H9 (cell line): ENCODE measurements at regions not wholly inside any gene's neighbourhood (a gene's known extent, or its start where the extent isn't known, plus 50 kb on each side); places are given as distances from the start of the nearest gene placed in this dataset.

Source experiments
- DNase-seq: peaks from one replicate; pipeline ENCODE4 v3.0.0-alpha.2; 2017
- H2AFZ ChIP-seq: one replicate; pipeline ENCODE4 v1.6.1; 2013; ENCODE audit warnings: mild to moderate bottlenecking, low read length, control low read depth, moderate library complexity
- H2AK5ac ChIP-seq: 2 replicates; pipeline ENCODE4 v1.6.1; 2013; ENCODE audit warnings: low read length, control low read depth, mixed read lengths; ENCODE audit not compliant: insufficient read length
- H2BK120ac ChIP-seq: one replicate; pipeline ENCODE4 v1.6.1; 2013; ENCODE audit warnings: low read depth, mild to moderate bottlenecking, low read length, control low read depth, inconsistent platforms; ENCODE audit not compliant: poor library complexity, severe bottlenecking
- H2BK12ac ChIP-seq: 2 replicates; pipeline ENCODE4 v1.6.1; 2013; ENCODE audit warnings: low read length, control low read depth, mixed read lengths, low read depth; ENCODE audit not compliant: insufficient read length
- H2BK15ac ChIP-seq: 2 replicates; pipeline ENCODE4 v1.6.1; 2013; ENCODE audit warnings: low read depth, low read length, control low read depth
- H2BK20ac ChIP-seq: one replicate; pipeline ENCODE4 v1.6.1; 2013; ENCODE audit warnings: low read depth, mild to moderate bottlenecking, low read length, control low read depth, inconsistent platforms; ENCODE audit not compliant: poor library complexity, severe bottlenecking
- H2BK5ac ChIP-seq: 2 replicates; pipeline ENCODE4 v1.6.1; 2013; ENCODE audit warnings: low read length, control low read depth, mixed read lengths; ENCODE audit not compliant: insufficient read length
- H3K14ac ChIP-seq: 2 replicates; pipeline ENCODE4 v1.6.1; 2013; ENCODE audit warnings: low read length, control low read depth; ENCODE audit not compliant: insufficient read depth
- H3K18ac ChIP-seq: 2 replicates; pipeline ENCODE4 v1.6.1; 2013; ENCODE audit warnings: low read depth, mild to moderate bottlenecking, mixed read lengths, low read length, control low read depth; ENCODE audit not compliant: insufficient read length
- H3K23ac ChIP-seq: 2 replicates; pipeline ENCODE4 v1.6.1; 2013; ENCODE audit warnings: low read length, control low read depth, mixed read lengths, low read depth; ENCODE audit not compliant: insufficient read length
- H3K23me2 ChIP-seq: 2 replicates; pipeline ENCODE4 v1.6.1; 2013; ENCODE audit warnings: low read depth, mild to moderate bottlenecking, mixed read lengths, low read length, control low read depth; ENCODE audit not compliant: insufficient read length, poor library complexity, severe bottlenecking
- H3K27ac ChIP-seq: 2 replicates; pipeline ENCODE4 v1.5.1; 2013; ENCODE audit warnings: low read length, control low read depth, mixed read lengths, low read depth; ENCODE audit not compliant: insufficient read length
- H3K27me3 ChIP-seq: 2 replicates; pipeline ENCODE4 v1.6.1; 2013; ENCODE audit warnings: low read length, control low read depth, inconsistent platforms; ENCODE audit not compliant: insufficient read depth
- H3K4ac ChIP-seq: 2 replicates; pipeline ENCODE4 v1.6.1; 2013; ENCODE audit warnings: low read depth, mild to moderate bottlenecking, control low read depth, inconsistent platforms, low read length, moderate library complexity
- H3K4me1 ChIP-seq: 2 replicates; pipeline ENCODE4 v1.6.1; 2013; ENCODE audit warnings: low read length, control low read depth, inconsistent platforms; ENCODE audit not compliant: insufficient read depth
- H3K4me2 ChIP-seq: 2 replicates; pipeline ENCODE4 v1.6.1; 2013; ENCODE audit warnings: low read length, control low read depth, mixed read lengths; ENCODE audit not compliant: insufficient read length, insufficient read depth
- H3K56ac ChIP-seq: 2 replicates; pipeline ENCODE4 v1.6.1; 2013; ENCODE audit warnings: low read depth, mild to moderate bottlenecking, mixed read lengths, low read length, control low read depth; ENCODE audit not compliant: insufficient read length
- H3K79me1 ChIP-seq: 2 replicates; pipeline ENCODE4 v1.6.1; 2013; ENCODE audit warnings: low read depth, mild to moderate bottlenecking, moderate library complexity, low read length, control low read depth, inconsistent platforms; ENCODE audit not compliant: insufficient read depth, poor library complexity, severe bottlenecking
- H3K79me2 ChIP-seq: 2 replicates; pipeline ENCODE4 v1.6.1; 2013; ENCODE audit warnings: low read length, control low read depth, inconsistent platforms; ENCODE audit not compliant: insufficient read depth
- H3K9ac ChIP-seq: 2 replicates; pipeline ENCODE4 v1.6.1; 2013; ENCODE audit warnings: low read length, control low read depth, mixed read lengths; ENCODE audit not compliant: insufficient read length; ENCODE audit errors: extremely low read depth
- H3K9me3 ChIP-seq: one replicate; pipeline ENCODE4 v1.6.1; 2013; ENCODE audit warnings: low read depth, low read length, inconsistent platforms; ENCODE audit not compliant: control insufficient read depth
- H3T11ph ChIP-seq: one replicate; pipeline ENCODE4 v1.6.1; 2013; ENCODE audit warnings: mild to moderate bottlenecking, low read length, control low read depth, inconsistent platforms
- H4K20me1 ChIP-seq: one replicate; pipeline ENCODE4 v1.6.1; 2013; ENCODE audit not compliant: control insufficient read depth, insufficient read length, insufficient read depth
- H4K5ac ChIP-seq: 2 replicates; pipeline ENCODE4 v1.6.1; 2013; ENCODE audit warnings: low read depth, mild to moderate bottlenecking, mixed read lengths, low read length, control low read depth; ENCODE audit not compliant: insufficient read length
- H4K8ac ChIP-seq: replicated peaks from 2 replicates; pipeline ENCODE4 v1.6.1; 2013; ENCODE audit warnings: low read length, control low read depth, mixed read lengths, low read depth; ENCODE audit not compliant: insufficient read length
- H4K91ac ChIP-seq: 2 replicates; pipeline ENCODE4 v1.6.1; 2013; ENCODE audit warnings: low read depth, mild to moderate bottlenecking, moderate library complexity, mixed read lengths, low read length, control low read depth; ENCODE audit not compliant: insufficient read length
- H3K27ac Mint-ChIP-seq, 3 experiments: 2 replicates in 2 of 3; 3 replicates in 1 of 3; pipeline ENCODE4 v1.8.0; 2020 to 2021; ENCODE audit warnings: mixed read lengths in 3 of 3, mild to moderate bottlenecking in 1 of 3, moderate library complexity in 1 of 3
- H3K27me3 Mint-ChIP-seq: 2 replicates; pipeline ENCODE4 v1.8.0; 2021; ENCODE audit warnings: low read depth, mild to moderate bottlenecking, moderate library complexity, mixed read lengths
- H3K36me3 Mint-ChIP-seq, 3 experiments: 2 replicates in 2 of 3; 3 replicates in 1 of 3; pipeline ENCODE4 v1.8.0; 2020 to 2021; ENCODE audit warnings: low read depth in 3 of 3, mixed read lengths in 3 of 3; ENCODE audit not compliant: insufficient read depth in 1 of 3
- H3K4me1 Mint-ChIP-seq, 2 experiments: 2 replicates each; pipeline ENCODE4 v1.8.0; 2020; ENCODE audit warnings: mixed read lengths in 2 of 2
- H3K4me3 Mint-ChIP-seq, 2 experiments: 2 replicates in 1 of 2; 3 replicates in 1 of 2; pipeline ENCODE4 v1.8.0; 2020 to 2021; ENCODE audit warnings: mild to moderate bottlenecking in 2 of 2, mixed read lengths in 2 of 2, moderate library complexity in 1 of 2
- H3K9me3 Mint-ChIP-seq, 2 experiments: 2 replicates in 1 of 2; 3 replicates in 1 of 2; pipeline ENCODE4 v1.8.0; 2020; ENCODE audit warnings: mild to moderate bottlenecking in 2 of 2, mixed read lengths in 2 of 2, moderate library complexity in 1 of 2
- WGBS: extraction: QIAGEN DNeasy Blood & Tissue Kit; methylation state at CpG from one replicate; pipeline ENCODE4 v1.1.7; 2013; ENCODE audit warnings: missing lambda C conversion rate, low lambda C conversion rate, mixed read lengths; ENCODE audit not compliant: insufficient read length; ENCODE audit errors: extremely low coverage; 5-methylcytosine and 5-hydroxymethylcytosine counted together
- TF ChIP-seq, protein P1 (sequence below): fragments of 200-600 bp; sonication (generic); conservative IDR thresholded peaks from 3 replicates; pipeline ENCODE4 v1.8.0; 2021; ENCODE audit warnings: antibody characterized with exemption, mild to moderate bottlenecking

- DNase-seq, result no peak
- H3K9me3 ChIP-seq, result no peaks in the 10 kb centered on the region
- H3K9me3 Mint-ChIP-seq, result peaks cover 0 to 3% of the 10 kb centered on the region in 2 experiments; a peak in 1 of 5 replicates
- H2BK12ac ChIP-seq, result no peak overlapping the region
- no peaks in the 10 kb centered on the region for H3K79me1 ChIP-seq
- H2BK15ac ChIP-seq, result no peak overlapping the region
- no peaks in the 10 kb centered on the region for H3K27me3 ChIP-seq
- no peak overlapping the region for H3T11ph ChIP-seq
- no peaks in the 10 kb centered on the region for H3K36me3 Mint-ChIP-seq
- H3K4me1 ChIP-seq, result no peaks in the 10 kb centered on the region
- H3K14ac ChIP-seq, result no peak overlapping the region
- H3K27ac Mint-ChIP-seq, result no peak overlapping the region
- no peak overlapping the region for H2BK20ac ChIP-seq
- no peak overlapping the region for H3K23ac ChIP-seq
- H3K4me3 Mint-ChIP-seq, result no peak overlapping the region
- H4K5ac ChIP-seq, result no peak overlapping the region
- H3K27ac ChIP-seq, result no peak overlapping the region
- no peak overlapping the region for H4K8ac ChIP-seq
- no peak overlapping the region for H2BK5ac ChIP-seq
- no peak overlapping the region for H2AK5ac ChIP-seq
- WGBS, result no CpG with 5 or more reads among the region's 4 CpGs
- no peaks in the 10 kb centered on the region for H3K4me1 Mint-ChIP-seq
- H3K23me2 ChIP-seq, result no peaks in the 10 kb centered on the region
- no peaks in the 10 kb centered on the region for H4K20me1 ChIP-seq
- H3K18ac ChIP-seq, result no peak overlapping the region
- no peak overlapping the region for H3K9ac ChIP-seq
- H3K4ac ChIP-seq, result no peak overlapping the region
- no peak overlapping the region for H2AFZ ChIP-seq
- H3K27me3 Mint-ChIP-seq, result no peaks in the 10 kb centered on the region
- no peak overlapping the region for H3K56ac ChIP-seq
- H4K91ac ChIP-seq, result no peak overlapping the region
- no peak overlapping the region for H2BK120ac ChIP-seq
- TF ChIP-seq, protein P1, sequence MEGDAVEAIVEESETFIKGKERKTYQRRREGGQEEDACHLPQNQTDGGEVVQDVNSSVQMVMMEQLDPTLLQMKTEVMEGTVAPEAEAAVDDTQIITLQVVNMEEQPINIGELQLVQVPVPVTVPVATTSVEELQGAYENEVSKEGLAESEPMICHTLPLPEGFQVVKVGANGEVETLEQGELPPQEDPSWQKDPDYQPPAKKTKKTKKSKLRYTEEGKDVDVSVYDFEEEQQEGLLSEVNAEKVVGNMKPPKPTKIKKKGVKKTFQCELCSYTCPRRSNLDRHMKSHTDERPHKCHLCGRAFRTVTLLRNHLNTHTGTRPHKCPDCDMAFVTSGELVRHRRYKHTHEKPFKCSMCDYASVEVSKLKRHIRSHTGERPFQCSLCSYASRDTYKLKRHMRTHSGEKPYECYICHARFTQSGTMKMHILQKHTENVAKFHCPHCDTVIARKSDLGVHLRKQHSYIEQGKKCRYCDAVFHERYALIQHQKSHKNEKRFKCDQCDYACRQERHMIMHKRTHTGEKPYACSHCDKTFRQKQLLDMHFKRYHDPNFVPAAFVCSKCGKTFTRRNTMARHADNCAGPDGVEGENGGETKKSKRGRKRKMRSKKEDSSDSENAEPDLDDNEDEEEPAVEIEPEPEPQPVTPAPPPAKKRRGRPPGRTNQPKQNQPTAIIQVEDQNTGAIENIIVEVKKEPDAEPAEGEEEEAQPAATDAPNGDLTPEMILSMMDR, result no peak
- H3K4me2 ChIP-seq, result no peak overlapping the region
- no peaks in the 10 kb centered on the region for H3K79me2 ChIP-seq
Observed at GRCh38 chr1:80410233-80410632, 1390.5 kb upstream of the ADGRL2 start.
